ENCODE measurements at regions not wholly inside any gene's neighbourhood (a gene's known extent, or its start where the extent isn't known, plus 50 kb on each side); places are given as distances from the start of the nearest gene placed in this dataset.
"Not testable (repeated sequence)": the region's sequence is repeated elsewhere in the genome, so short reads cannot be mapped to it uniquely, and the experiment has no call there.

- no peak for DNase-seq
Measured at GRCh38 chr18:10120622-10121021, 206.8 kb downstream of the VAPA start.

- DNase-seq = no peak
Measured at GRCh38 chr18:10121028-10121427, 207.2 kb downstream of the VAPA start.

DNA sequence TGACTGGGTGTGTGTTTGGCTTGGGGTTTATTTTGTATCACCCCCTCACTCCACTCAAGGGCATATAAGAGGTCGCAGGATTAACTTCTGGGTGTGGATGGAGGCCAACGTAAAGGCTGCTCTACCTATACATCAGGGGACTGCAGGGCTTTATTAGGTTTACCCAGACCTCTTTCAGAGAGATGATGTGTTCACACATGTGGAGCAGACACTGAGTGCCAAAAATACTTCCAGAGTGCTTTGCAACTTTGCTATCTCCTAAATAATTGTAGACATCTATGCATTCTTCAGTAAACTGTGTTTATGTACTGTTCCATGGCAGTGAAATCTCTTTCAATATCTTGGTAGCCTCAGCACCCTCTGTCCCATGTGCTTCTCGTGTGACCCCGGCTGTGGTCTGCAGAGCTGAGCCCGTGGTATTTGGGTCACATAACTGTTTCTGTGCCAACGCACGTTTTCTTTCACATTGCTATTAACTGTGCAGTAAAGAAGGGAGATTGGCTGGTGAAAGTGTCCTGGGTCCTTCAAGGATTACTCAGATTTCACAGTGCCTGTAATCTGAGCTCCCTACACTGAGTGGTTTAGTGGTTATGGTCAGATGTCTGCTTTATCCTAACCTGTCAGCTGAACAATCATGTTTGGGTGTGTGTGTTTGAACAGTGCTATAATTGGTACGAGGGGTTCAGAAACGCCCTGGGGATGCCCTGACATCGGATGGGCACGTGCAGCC, 208.1 kb downstream of the VAPA start:
- peak; percentile 69 for DNase-seq

GRCh38 chr18:10122988-10123950, 209.5 kb downstream of the VAPA start:
- no peak for DNase-seq

GRCh38 chr18:10124071-10124470, 210.3 kb downstream of the VAPA start:
- no peak for DNase-seq

DNA sequence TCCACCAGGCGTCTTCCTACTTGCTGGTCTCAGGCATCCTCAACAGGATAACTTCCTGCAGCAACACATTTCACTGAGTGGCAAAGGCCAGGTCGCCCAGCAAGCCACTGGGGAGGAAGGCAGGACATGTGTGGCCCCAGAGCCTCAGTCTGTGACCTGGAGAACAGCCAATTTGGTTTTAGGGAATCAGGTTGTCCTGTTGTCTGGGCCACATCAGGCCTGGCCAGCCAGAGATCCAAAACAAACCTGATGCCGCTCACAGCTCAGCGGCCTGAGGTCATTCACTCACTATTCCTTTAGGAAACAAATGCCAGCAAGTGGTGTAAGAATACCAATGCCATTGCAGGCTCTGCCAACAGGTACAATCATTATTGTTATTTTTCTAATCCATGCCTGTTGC, 210.7 kb downstream of the VAPA start:
- DNase-seq = no peak

DNA sequence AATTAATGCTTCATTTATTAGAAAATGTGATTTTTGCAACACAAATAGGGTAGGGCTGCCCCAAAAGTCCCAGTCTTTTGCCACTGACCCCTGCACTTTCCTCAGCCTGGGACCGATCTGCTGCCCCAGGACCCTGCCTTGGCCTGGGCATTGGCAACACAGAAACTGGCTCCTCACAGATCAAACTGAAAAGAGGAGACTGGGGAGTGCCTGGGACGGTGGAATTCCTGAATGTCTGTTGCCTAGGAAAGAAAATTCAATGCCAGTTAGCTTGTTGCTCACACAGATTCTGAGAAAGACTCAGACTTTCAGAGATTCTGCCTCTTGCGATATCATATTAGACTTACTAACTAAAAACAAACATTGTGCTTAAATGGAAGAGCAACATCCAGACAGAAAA, 211.2 kb downstream of the VAPA start:
- DNase-seq = no peak

- DNase-seq = no peak
Measured at GRCh38 chr18:10127729-10128128, 213.9 kb downstream of the VAPA start.

GRCh38 chr18:10128921-10129501, 215.2 kb downstream of the VAPA start:
- DNase-seq = no peak

GRCh38 chr18:10130606-10131005, 216.8 kb downstream of the VAPA start:
- DNase-seq = no peak

- peak; percentile 45 for DNase-seq
Measured at GRCh38 chr18:10131081-10131459, 217.3 kb downstream of the VAPA start.

- DNase-seq = no peak
Measured at GRCh38 chr18:10131460-10132395, 217.9 kb downstream of the VAPA start.

GRCh38 chr18:10133516-10133915, 219.7 kb downstream of the VAPA start:
- DNase-seq = no peak

- DNase-seq = no peak
Measured at GRCh38 chr18:10134204-10134603, 220.4 kb downstream of the VAPA start.

- DNase-seq = not testable (repeated sequence)
Measured at GRCh38 chr18:10134749-10135148, 220.9 kb downstream of the VAPA start.

DNA sequence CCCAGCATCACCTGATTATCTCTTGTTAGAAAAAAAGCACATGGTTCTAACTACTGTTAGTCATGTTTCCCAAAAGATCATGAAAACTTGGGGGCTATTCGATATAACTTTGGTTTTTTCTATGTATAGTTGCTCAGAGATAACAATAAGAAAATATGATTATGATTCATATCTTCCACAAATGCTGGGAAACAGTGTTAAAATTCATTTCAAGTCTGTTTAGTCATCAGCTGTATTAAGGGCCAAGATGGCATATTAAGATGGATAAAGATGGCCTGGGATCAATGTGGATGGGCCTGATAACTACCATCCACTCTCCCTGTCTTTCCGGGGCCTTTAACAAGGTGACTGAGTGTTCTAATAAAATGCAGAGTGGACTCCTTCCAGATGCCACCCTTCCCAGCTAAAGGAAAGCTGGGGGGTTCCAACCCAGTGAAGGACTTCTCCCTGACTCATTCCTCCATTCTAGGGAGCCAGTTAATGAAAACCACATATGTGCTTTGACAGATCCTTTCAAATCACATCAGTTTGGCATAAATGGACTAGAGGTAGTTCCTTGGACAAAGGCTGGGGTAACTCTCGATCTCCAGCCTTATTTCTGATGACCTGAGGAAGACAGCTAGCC, 221.6 kb downstream of the VAPA start:
- DNase-seq = no peak

- DNase-seq = no peak
Measured at GRCh38 chr18:10138719-10139118, 224.9 kb downstream of the VAPA start.

DNA sequence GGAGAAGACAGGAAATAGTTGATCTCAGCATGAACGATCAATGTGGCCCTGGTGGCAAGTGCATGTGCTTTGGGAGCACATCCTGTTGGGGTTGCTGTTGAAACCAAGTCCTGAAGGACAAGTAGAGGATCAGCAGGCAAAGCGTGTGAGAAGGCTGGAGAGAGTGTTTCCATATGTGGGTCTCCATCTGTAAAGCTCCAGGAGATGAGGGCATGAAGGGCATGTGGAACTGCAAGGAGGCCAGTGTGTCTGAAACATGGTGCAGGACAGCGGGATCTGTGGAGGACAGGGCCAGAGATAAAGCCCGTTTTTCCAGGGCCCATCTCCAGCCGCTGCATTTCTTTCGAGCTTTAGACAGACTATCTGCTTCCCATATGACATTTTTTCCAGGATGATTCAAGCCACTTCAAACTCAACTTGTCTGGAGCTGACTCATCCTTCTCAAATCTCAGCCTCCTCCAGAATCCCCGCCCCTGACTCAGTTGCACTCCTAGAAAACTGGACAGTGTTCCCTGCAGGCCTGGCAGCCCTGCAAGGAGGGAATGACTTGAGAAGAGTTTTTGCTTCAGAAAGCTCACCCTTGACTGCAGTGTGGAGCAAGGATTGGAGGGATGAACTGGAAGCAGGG, 226.1 kb downstream of the VAPA start:
- DNase-seq = peak; percentile 69

GRCh38 chr18:10140461-10141282, 226.9 kb downstream of the VAPA start:
- DNase-seq = no peak

GRCh38 chr18:10141559-10141958, 227.7 kb downstream of the VAPA start:
- no peak for DNase-seq

Measured in skin of body (tissue), 1 donor.